ENCODE measurements at regions not wholly inside any gene's neighbourhood (a gene's known extent, or its start where the extent isn't known, plus 50 kb on each side); places are given as distances from the start of the nearest gene placed in this dataset.

GRCh38 chr2:238724728-238725127 lies 123.2 kb upstream of the TWIST2 start:
- no peak for DNase-seq (ENCODE audit: low spot score)

- no peak for DNase-seq (ENCODE audit: low spot score)
Measured at GRCh38 chr2:238725298-238725697, 122.6 kb upstream of the TWIST2 start.

- no peak for DNase-seq (ENCODE audit: low spot score)
Measured at GRCh38 chr2:238726670-238727584, 121.0 kb upstream of the TWIST2 start.

- no peak for DNase-seq (ENCODE audit: low spot score)
Measured at GRCh38 chr2:238727585-238728329, 120.1 kb upstream of the TWIST2 start.

- no peak for DNase-seq (ENCODE audit: low spot score)
Measured at GRCh38 chr2:238728330-238729260, 119.3 kb upstream of the TWIST2 start.

- no peak for DNase-seq (ENCODE audit: low spot score)
Measured at GRCh38 chr2:238729261-238729935, 118.5 kb upstream of the TWIST2 start.

GRCh38 chr2:238730001-238730669 lies 117.8 kb upstream of the TWIST2 start:
- no peak for DNase-seq (ENCODE audit: low spot score)

- no peak for DNase-seq (ENCODE audit: low spot score)
Measured at GRCh38 chr2:238730881-238731280, 117.0 kb upstream of the TWIST2 start.

- no peak for DNase-seq (ENCODE audit: low spot score)
Measured at GRCh38 chr2:238731961-238732360, 115.9 kb upstream of the TWIST2 start.

- DNase-seq (ENCODE audit: low spot score): no peak
Measured at GRCh38 chr2:238738917-238739316, 109.0 kb upstream of the TWIST2 start.

GRCh38 chr2:238739668-238740067 lies 108.2 kb upstream of the TWIST2 start:
- DNase-seq (ENCODE audit: low spot score): no peak

GRCh38 chr2:238741277-238741676 lies 106.6 kb upstream of the TWIST2 start:
- DNase-seq (ENCODE audit: low spot score): no peak

- DNase-seq (ENCODE audit: low spot score): no peak
Measured at GRCh38 chr2:238742066-238742465, 105.8 kb upstream of the TWIST2 start.

GRCh38 chr2:238742664-238743063 lies 105.2 kb upstream of the TWIST2 start:
- DNase-seq (ENCODE audit: low spot score): no peak

- DNase-seq (ENCODE audit: low spot score): no peak
Measured at GRCh38 chr2:238743243-238744065, 104.4 kb upstream of the TWIST2 start.

- no peak for DNase-seq (ENCODE audit: low spot score)
Measured at GRCh38 chr2:238744951-238745350, 102.9 kb upstream of the TWIST2 start.

- no peak for DNase-seq (ENCODE audit: low spot score)
Measured at GRCh38 chr2:238745997-238746396, 101.9 kb upstream of the TWIST2 start.

- no peak for DNase-seq (ENCODE audit: low spot score)
Measured at GRCh38 chr2:238747114-238747513, 100.8 kb upstream of the TWIST2 start.

- no peak for DNase-seq (ENCODE audit: low spot score)
Measured at GRCh38 chr2:238747557-238747956, 100.3 kb upstream of the TWIST2 start.

Data from LoVo (cell line).